IMR-90 (cell line): ENCODE measurements at regions not wholly inside any gene's neighbourhood (a gene's known extent, or its start where the extent isn't known, plus 50 kb on each side); places are given as distances from the start of the nearest gene placed in this dataset.

Experiments used
- ATAC-seq: fragments of 200-7000 bp; cut with Tn5 transposase; 2 replicates; pipeline ENCODE4 v1.9.1; 2020; ENCODE audit warnings: low read depth, mild to moderate bottlenecking, moderate library complexity
- BruUV-seq: library from RNA; stranded (reverse); fragments of 400-500 nt; replicated peaks from 2 replicates; lab custom pipeline; 2021; lab: Mats Ljungman, UMichigan
- CTCF ChIA-PET: fragments of 300-600 bp; formaldehyde crosslinking; extraction: SDS; loops from one replicate; lab custom pipeline; 2021; ENCODE audit warnings: antibody characterized with exemption; lab: Yijun Ruan, JAX
- POLR2A ChIA-PET: fragments of 300-600 bp; sonication (Branson Sonifier 250); formaldehyde crosslinking; loops from one replicate; lab custom pipeline; 2022; ENCODE audit warnings: antibody characterized with exemption; ENCODE audit not compliant: unreplicated experiment; lab: Charles Lee
- DNase-seq: peaks from one replicate; pipeline ENCODE4 v3.0.0; 2013
- H2AFZ ChIP-seq: replicated peaks from 2 replicates; pipeline ENCODE3; 2013; ENCODE audit warnings: low read length, mild to moderate bottlenecking; ENCODE audit not compliant: poor library complexity
- H2AK5ac ChIP-seq: 2 replicates; pipeline ENCODE4 v1.6.1; 2013; ENCODE audit warnings: low read depth, low read length, inconsistent platforms
- H2AK9ac ChIP-seq: replicated peaks from 2 replicates; pipeline ENCODE3; 2013; ENCODE audit warnings: mild to moderate bottlenecking, low read depth, low read length, moderate library complexity; ENCODE audit not compliant: poor library complexity
- H2BK120ac ChIP-seq: 2 replicates; pipeline ENCODE4 v1.6.1; 2013; ENCODE audit warnings: low read depth, low read length, inconsistent platforms
- H2BK15ac ChIP-seq: 3 replicates; pipeline ENCODE4 v1.6.1; 2013; ENCODE audit warnings: low read depth, low read length, inconsistent platforms
- H2BK20ac ChIP-seq: 2 replicates; pipeline ENCODE4 v1.6.1; 2013; ENCODE audit warnings: low read depth, mild to moderate bottlenecking, inconsistent platforms, low read length, moderate library complexity
- H2BK5ac ChIP-seq: 2 replicates; pipeline ENCODE4 v1.6.1; 2013; ENCODE audit warnings: mild to moderate bottlenecking, low read depth, low read length, inconsistent platforms; ENCODE audit not compliant: poor library complexity, severe bottlenecking
- H3K14ac ChIP-seq: replicated peaks from 2 replicates; pipeline ENCODE4 v1.6.1; 2013; ENCODE audit warnings: low read depth, low read length, inconsistent platforms
- H3K18ac ChIP-seq: 2 replicates; pipeline ENCODE4 v1.6.1; 2013; ENCODE audit warnings: low read depth, low read length, control low read depth
- H3K23ac ChIP-seq: 2 replicates; pipeline ENCODE4 v1.6.1; 2013; ENCODE audit warnings: low read depth, low read length, inconsistent platforms
- H3K27ac ChIP-seq: 2 replicates; pipeline ENCODE4 v1.5.1; 2013; ENCODE audit warnings: mild to moderate bottlenecking, control low read depth, low read length; ENCODE audit not compliant: insufficient read depth
- H3K27me3 ChIP-seq: 2 replicates; pipeline ENCODE4 v1.6.1; 2013; ENCODE audit warnings: low read length; ENCODE audit not compliant: control insufficient read depth, insufficient read depth
- H3K36me3 ChIP-seq: 2 replicates; pipeline ENCODE4 v1.6.1; 2013; ENCODE audit warnings: low read length, mixed read lengths; ENCODE audit not compliant: control insufficient read depth, insufficient read depth
- H3K4ac ChIP-seq: 2 replicates; pipeline ENCODE4 v1.6.1; 2013; ENCODE audit warnings: low read depth, low read length, inconsistent platforms
- H3K4me1 ChIP-seq: 2 replicates; pipeline ENCODE4 v1.6.1; 2013; ENCODE audit warnings: low read length, mixed read lengths; ENCODE audit not compliant: control insufficient read depth, insufficient read depth
- H3K4me2 ChIP-seq: 2 replicates; pipeline ENCODE4 v1.6.1; 2013; ENCODE audit warnings: low read depth, mild to moderate bottlenecking, control low read depth, low read length, moderate library complexity
- H3K4me3 ChIP-seq: 2 replicates; pipeline ENCODE4 v1.5.1; 2013; ENCODE audit warnings: low read depth, mild to moderate bottlenecking, control low read depth, low read length, moderate library complexity; ENCODE audit not compliant: insufficient read depth
- H3K56ac ChIP-seq: 2 replicates; pipeline ENCODE4 v1.6.1; 2013; ENCODE audit warnings: low read length, inconsistent platforms; ENCODE audit not compliant: insufficient read depth; ENCODE audit errors: extremely low read depth
- H3K79me1 ChIP-seq, 2 experiments: 2 replicates each; pipeline ENCODE4 v1.6.1; 2013; ENCODE audit warnings: low read length in 2 of 2, inconsistent platforms in 1 of 2, low read depth in 1 of 2
- H3K9ac ChIP-seq: 2 replicates; pipeline ENCODE4 v1.6.1; 2013; ENCODE audit warnings: low read depth, low read length, control low read depth
- H3K9me1 ChIP-seq: 2 replicates; pipeline ENCODE4 v1.6.1; 2013; ENCODE audit warnings: low read length, inconsistent platforms; ENCODE audit not compliant: insufficient read depth
- H3K9me3 ChIP-seq: 2 replicates; pipeline ENCODE4 v1.6.1; 2013; ENCODE audit warnings: low read length; ENCODE audit not compliant: control insufficient read depth, insufficient read depth
- H4K20me1 ChIP-seq: 2 replicates; pipeline ENCODE4 v1.6.1; 2013; ENCODE audit warnings: low read length, inconsistent platforms; ENCODE audit not compliant: insufficient read depth
- H4K5ac ChIP-seq: 2 replicates; pipeline ENCODE4 v1.6.1; 2013; ENCODE audit warnings: mild to moderate bottlenecking, low read depth, low read length, control low read depth
- H4K8ac ChIP-seq, 2 experiments: 2 replicates each; pipeline ENCODE4 v1.6.1; 2013; ENCODE audit warnings: low read depth in 2 of 2, low read length in 2 of 2, control low read depth in 1 of 2, inconsistent platforms in 1 of 2
- H4K91ac ChIP-seq: 2 replicates; pipeline ENCODE4 v1.6.1; 2013; ENCODE audit warnings: low read depth, low read length, inconsistent platforms; ENCODE audit not compliant: insufficient read depth
- CEBPB ChIP-seq: IDR thresholded peaks from 2 replicates; pipeline ENCODE4 v1.6.1; 2012; ENCODE audit warnings: low read depth, low read length, improper control_type of control experiment
- CTCF ChIP-seq: conservative IDR thresholded peaks from 2 replicates; pipeline ENCODE4 v1.5.1; 2012; ENCODE audit warnings: mild to moderate bottlenecking, low read depth, low read length, improper control_type of control experiment
- FOS ChIP-seq: fragments of 150-350 bp; IDR thresholded peaks from 2 replicates; pipeline ENCODE4 v1.6.1; 2016; ENCODE audit warnings: low read depth, low read length
- POLR2A ChIP-seq: IDR thresholded peaks from 2 replicates; pipeline ENCODE4 v1.6.1; 2012; ENCODE audit warnings: mild to moderate bottlenecking, low read depth, low read length
- RAD21 ChIP-seq: IDR thresholded peaks from 2 replicates; pipeline ENCODE4 v1.6.1; 2012; ENCODE audit warnings: low read length, improper control_type of control experiment
- SMC3 ChIP-seq: fragments of 150-350 bp; IDR thresholded peaks from 2 replicates; pipeline ENCODE4 v1.6.1; 2016; ENCODE audit warnings: low read depth, mild to moderate bottlenecking, antibody characterized with exemption, low read length, moderate library complexity
- USF2 ChIP-seq: fragments of 150-350 bp; IDR thresholded peaks from 2 replicates; pipeline ENCODE4 v1.6.1; 2017; ENCODE audit warnings: mild to moderate bottlenecking, antibody characterized with exemption, low read length, low read depth
- WGBS, 2 experiments: methylation state at CpG; one replicate each; pipeline versions ENCODE4 v1.1.5 to v1.1.7; 2013; ENCODE audit warnings: missing lambda C conversion rate in 2 of 2; ENCODE audit not compliant: insufficient read length in 1 of 2; ENCODE audit errors: extremely low coverage in 2 of 2; 5-methylcytosine and 5-hydroxymethylcytosine counted together
- dilution Hi-C: fragments of 300-500 bp; cut with HindIII; formaldehyde crosslinking; loops from one replicate; pipeline ENCODE4 v1.14.3; 2018; ENCODE audit warnings: low sequenced_read_pairs; ENCODE audit not compliant: unreplicated experiment
- in situ Hi-C: fragments of 300-500 bp; cut with MboI; formaldehyde crosslinking; loops from 3 replicates; pipeline ENCODE4 v1.14.3; 2019; ENCODE audit warnings: low sequenced_read_pairs, inconsistent platforms, mixed read lengths
- intact Hi-C: fragments of 100-400 bp; cut with micrococcal nuclease; formaldehyde crosslinking; loops from 2 replicates; pipeline ENCODE4 v1.10.0; 2022
- TF ChIP-seq, protein P1 (sequence below): fragments of 150-350 bp; IDR thresholded peaks from 2 replicates; pipeline ENCODE4 v1.6.1; 2016; ENCODE audit warnings: low read depth, mild to moderate bottlenecking, low read length, moderate library complexity, borderline replicate concordance

DNA sequence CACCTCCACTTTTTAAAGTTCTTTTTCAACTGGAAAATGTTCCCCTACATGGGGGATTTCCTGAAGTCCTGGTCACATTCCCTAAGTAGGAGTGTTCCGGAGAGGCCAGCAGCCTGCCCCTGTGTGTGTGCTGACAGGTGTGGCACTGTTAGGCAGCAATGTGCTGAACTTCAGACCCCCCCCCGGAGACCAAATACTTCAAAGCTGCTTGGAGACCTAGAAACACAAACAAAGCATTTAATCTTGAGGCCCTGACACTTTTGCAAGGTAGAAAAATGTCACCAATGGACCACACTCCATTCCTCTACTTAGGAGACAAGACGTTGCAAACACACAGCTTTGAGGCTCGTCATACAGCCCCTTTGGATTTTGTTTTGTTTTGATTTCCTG is 259.6 kb upstream of the CTNNB1 start:
- Histone ChIP-seq H2AK9ac (no peak overlapping the region), H2AFZ (no peak overlapping the region), H3K4me3 (no peak overlapping the region), H2BK120ac (no peak overlapping the region), H4K5ac (no peak overlapping the region), H3K14ac (no peak overlapping the region), H4K20me1 (no peaks in the 10 kb centered on the region), H3K27ac (no peak overlapping the region), H3K36me3 (no peaks in the 10 kb centered on the region), H3K9me3 (no peaks in the 10 kb centered on the region; the same call in none of the 2 replicates), H3K9ac (no peak overlapping the region), H3K4ac (no peak overlapping the region), H3K4me2 (no peak overlapping the region), H4K91ac (no peak overlapping the region), H3K23ac (no peak overlapping the region), H3K9me1 (no peaks in the 10 kb centered on the region), H3K27me3 (no peaks in the 10 kb centered on the region), H4K8ac (no peak overlapping the region), H3K56ac (no peak overlapping the region), H3K79me1 (no peaks in the 10 kb centered on the region), H2BK15ac (no peak overlapping the region), H3K4me1 (no peaks in the 10 kb centered on the region), H2BK5ac (no peak overlapping the region), H3K18ac (no peak overlapping the region), H2AK5ac (no peak overlapping the region), H2BK20ac (no peak overlapping the region)
- in situ Hi-C loops (no loop called here), intact Hi-C loops (no loop called here), dilution Hi-C loops (no loop called here)
- no CpG with 5 or more reads among the region's 4 CpGs for WGBS, 2 experiments
- DNase-seq (no peak), ATAC-seq (no peak)
- ChIA-PET POLR2A (no interaction called here), CTCF (no interaction called here)
- BruUV-seq = no TSS peak
- TF ChIP-seq CEBPB (no peak), SMC3 (no peak), RAD21 (no peak), FOS (no peak), CTCF (no peak), POLR2A (no peak), USF2 (no peak)
- TF ChIP-seq, protein P1, sequence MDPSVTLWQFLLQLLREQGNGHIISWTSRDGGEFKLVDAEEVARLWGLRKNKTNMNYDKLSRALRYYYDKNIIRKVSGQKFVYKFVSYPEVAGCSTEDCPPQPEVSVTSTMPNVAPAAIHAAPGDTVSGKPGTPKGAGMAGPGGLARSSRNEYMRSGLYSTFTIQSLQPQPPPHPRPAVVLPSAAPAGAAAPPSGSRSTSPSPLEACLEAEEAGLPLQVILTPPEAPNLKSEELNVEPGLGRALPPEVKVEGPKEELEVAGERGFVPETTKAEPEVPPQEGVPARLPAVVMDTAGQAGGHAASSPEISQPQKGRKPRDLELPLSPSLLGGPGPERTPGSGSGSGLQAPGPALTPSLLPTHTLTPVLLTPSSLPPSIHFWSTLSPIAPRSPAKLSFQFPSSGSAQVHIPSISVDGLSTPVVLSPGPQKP = no peak
